Prostate gland (tissue), 2 donors: ENCODE measurements at regions not wholly inside any gene's neighbourhood (a gene's known extent, or its start where the extent isn't known, plus 50 kb on each side); places are given as distances from the start of the nearest gene placed in this dataset.
A peak's percentile ranks its signal among the peaks of the same experiment; 100 is the strongest.

Experiments used
- DNase-seq: peaks from one replicate; pipeline ENCODE4 v3.0.0-alpha.2; 2019; ENCODE audit warnings: low spot score
- H3K27ac ChIP-seq, 2 donors: fragments of 200-600 bp; sonication (generic); 2 replicates each; pipeline ENCODE4 v1.5.1; 2017 to 2019
- H3K27me3 ChIP-seq: fragments of 200-600 bp; sonication (generic); replicated peaks from 2 replicates; pipeline ENCODE4 v1.5.1; 2019; ENCODE audit not compliant: insufficient read depth
- H3K36me3 ChIP-seq, 2 donors: fragments of 200-600 bp; sonication (generic); 1 replicate in 1 of 2; 2 replicates in 1 of 2; pipeline versions ENCODE4 v1.5.1 to v1.8.1; 2017 to 2019
- H3K4me1 ChIP-seq: fragments of 200-600 bp; sonication (generic); replicated peaks from 2 replicates; pipeline ENCODE4 v1.5.1; 2019
- H3K4me3 ChIP-seq, 2 donors: fragments of 200-600 bp; sonication (generic); 2 replicates each; pipeline ENCODE4 v1.5.1; 2017 to 2019
- H3K9me3 ChIP-seq: fragments of 200-600 bp; sonication (generic); 2 replicates; pipeline ENCODE4 v1.5.1; 2017
- POLR2A ChIP-seq: fragments of 450-650 bp; IDR thresholded peaks from one replicate; pipeline ENCODE4 v1.6.1; 2016; ENCODE audit warnings: antibody characterized with exemption, mild to moderate bottlenecking
- POLR2AphosphoS5 ChIP-seq: sonication (generic); formaldehyde crosslinking; IDR thresholded peaks from one replicate; pipeline ENCODE4 v1.6.1; 2017; ENCODE audit warnings: antibody characterized with exemption
- WGBS: methylation state at CpG from one replicate; pipeline ENCODE4 v1.1.5; 2018; 5-methylcytosine and 5-hydroxymethylcytosine counted together
- intact Hi-C: fragments of 100-400 bp; cut with DNase I; formaldehyde crosslinking; loops from one replicate; pipeline ENCODE4 v1.14.2; 2022
- TF ChIP-seq, protein P1 (sequence below), 4 experiments: fragments of 200-600 bp in 2 of 4; fragments of 450-650 bp in 2 of 4; sonication (generic) in 2 of 4; IDR thresholded peaks; 1 replicate in 3 of 4; 2 replicates in 1 of 4; pipeline ENCODE4 v1.5.1; 2016 to 2019; ENCODE audit warnings: antibody characterized with exemption in 4 of 4, mild to moderate bottlenecking in 2 of 4, moderate library complexity in 2 of 4

DNA sequence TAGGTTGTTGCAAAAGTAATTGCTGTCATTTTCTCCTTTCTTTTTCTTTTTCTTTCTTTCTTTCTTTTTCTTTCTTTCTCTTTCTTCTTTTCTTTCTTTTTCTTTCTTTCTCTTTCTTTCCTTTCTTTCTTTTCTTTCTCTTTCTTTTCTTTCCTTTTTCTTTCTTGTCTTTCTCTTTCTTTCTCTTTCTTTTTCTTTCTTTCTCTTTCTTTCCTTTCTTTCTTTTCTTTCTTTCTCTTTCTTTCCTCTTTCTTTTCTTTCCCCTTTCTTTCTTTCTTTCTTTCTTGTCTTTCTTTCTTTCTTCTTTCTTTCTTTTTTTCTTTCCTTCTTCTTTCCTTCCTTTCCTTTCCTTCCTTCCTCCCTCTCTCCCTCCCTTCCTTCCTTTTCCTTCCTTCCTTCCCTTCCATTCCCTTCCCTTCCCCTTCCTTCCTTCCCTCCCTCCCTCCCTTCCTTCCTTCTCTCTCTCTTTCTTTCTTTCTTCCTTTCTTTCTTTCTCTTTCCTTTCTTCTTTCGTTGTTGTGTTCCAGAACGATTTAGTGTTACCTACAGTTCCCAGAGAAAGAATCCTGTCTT lies 178.9 kb downstream of the RPIA start:
- DNase-seq = no peak
- H3K27me3 ChIP-seq = no peaks in the 10 kb centered on the region
- H3K27ac ChIP-seq = no peak overlapping the region
- no peak for TF ChIP-seq POLR2AphosphoS5
- TF ChIP-seq POLR2A = no peak
- TF ChIP-seq, protein P1, sequence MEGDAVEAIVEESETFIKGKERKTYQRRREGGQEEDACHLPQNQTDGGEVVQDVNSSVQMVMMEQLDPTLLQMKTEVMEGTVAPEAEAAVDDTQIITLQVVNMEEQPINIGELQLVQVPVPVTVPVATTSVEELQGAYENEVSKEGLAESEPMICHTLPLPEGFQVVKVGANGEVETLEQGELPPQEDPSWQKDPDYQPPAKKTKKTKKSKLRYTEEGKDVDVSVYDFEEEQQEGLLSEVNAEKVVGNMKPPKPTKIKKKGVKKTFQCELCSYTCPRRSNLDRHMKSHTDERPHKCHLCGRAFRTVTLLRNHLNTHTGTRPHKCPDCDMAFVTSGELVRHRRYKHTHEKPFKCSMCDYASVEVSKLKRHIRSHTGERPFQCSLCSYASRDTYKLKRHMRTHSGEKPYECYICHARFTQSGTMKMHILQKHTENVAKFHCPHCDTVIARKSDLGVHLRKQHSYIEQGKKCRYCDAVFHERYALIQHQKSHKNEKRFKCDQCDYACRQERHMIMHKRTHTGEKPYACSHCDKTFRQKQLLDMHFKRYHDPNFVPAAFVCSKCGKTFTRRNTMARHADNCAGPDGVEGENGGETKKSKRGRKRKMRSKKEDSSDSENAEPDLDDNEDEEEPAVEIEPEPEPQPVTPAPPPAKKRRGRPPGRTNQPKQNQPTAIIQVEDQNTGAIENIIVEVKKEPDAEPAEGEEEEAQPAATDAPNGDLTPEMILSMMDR (IDR thresholded peaks at IDR 0.05) = no peak
- H3K9me3 ChIP-seq = no peaks in the 10 kb centered on the region
- H3K4me1 ChIP-seq = no peaks in the 10 kb centered on the region
- intact Hi-C loops = loop anchor here (10.0 kb wide), 1 partner anchor 284 kb away; no protein-coding TSS in a partner anchor
- WGBS = 68% methylated on average over 2 of the region's 2 CpGs
- H3K4me3 ChIP-seq = no peak overlapping the region
- H3K36me3 ChIP-seq = no peaks in the 10 kb centered on the region

DNA sequence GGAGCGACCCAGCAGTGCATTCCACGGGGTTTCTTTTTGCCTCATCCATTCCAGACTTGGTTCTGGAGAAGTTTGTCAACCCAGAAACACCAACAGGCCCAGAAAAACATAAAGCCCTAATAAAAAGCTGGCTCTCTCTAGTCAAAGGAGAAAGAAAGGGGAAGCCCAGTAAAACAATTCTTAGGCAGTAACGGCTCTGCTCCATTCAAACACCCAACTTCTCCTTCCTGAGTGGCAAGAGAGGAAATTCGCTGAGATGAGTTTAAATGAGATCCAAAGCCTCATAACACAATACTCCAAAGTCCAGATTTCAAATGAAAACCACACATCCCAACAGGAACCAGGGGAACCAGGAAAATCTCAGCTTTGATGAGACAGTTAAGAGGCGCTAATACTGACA lies 179.9 kb downstream of the RPIA start:
- DNase-seq = no peak
- no peaks in the 10 kb centered on the region for H3K9me3 ChIP-seq
- H3K4me1 ChIP-seq = no peaks in the 10 kb centered on the region
- H3K27ac ChIP-seq = no peak overlapping the region
- no peak overlapping the region for H3K4me3 ChIP-seq
- TF ChIP-seq POLR2AphosphoS5 = no peak
- TF ChIP-seq, protein P1 (IDR thresholded peaks at IDR 0.05) = no peak
- TF ChIP-seq POLR2A = no peak
- H3K36me3 ChIP-seq = no peaks in the 10 kb centered on the region
- intact Hi-C loops = loop anchor here (10.0 kb wide), 1 partner anchor 283 kb away; no protein-coding TSS in a partner anchor
- 61% methylated on average over 5 of the region's 5 CpGs for WGBS
- H3K27me3 ChIP-seq = no peaks in the 10 kb centered on the region

DNA sequence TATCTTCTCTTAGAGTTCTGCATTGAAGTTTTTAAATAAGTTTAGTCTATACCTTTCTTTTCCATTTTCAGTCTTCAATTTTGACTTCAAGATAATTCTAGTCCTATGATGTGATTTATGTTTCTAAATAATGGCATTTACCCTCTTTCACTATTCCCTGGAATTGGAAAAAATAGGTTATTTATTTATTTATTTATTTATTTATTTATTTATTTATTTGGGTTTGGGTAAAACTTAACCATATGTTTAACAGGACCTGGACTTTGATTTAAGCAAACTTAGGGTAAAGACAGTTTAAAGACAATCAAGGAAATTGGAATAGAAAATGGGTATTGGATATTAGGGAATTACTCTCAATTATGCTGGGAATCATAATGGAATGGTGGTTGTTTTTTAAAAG lies 182.1 kb downstream of the RPIA start:
- H3K27me3 ChIP-seq = no peaks in the 10 kb centered on the region
- H3K27ac ChIP-seq = no peak overlapping the region
- no peaks in the 10 kb centered on the region for H3K9me3 ChIP-seq
- no peaks in the 10 kb centered on the region for H3K4me1 ChIP-seq
- DNase-seq = no peak
- H3K36me3 ChIP-seq = no peaks in the 10 kb centered on the region
- TF ChIP-seq POLR2AphosphoS5 (no peak), POLR2A (no peak)
- TF ChIP-seq, protein P1 (IDR thresholded peaks at IDR 0.05) = no peak
- intact Hi-C loops = loop anchor here (10.0 kb wide), 1 partner anchor 281 kb away; no protein-coding TSS in a partner anchor
- H3K4me3 ChIP-seq = no peak overlapping the region

DNA sequence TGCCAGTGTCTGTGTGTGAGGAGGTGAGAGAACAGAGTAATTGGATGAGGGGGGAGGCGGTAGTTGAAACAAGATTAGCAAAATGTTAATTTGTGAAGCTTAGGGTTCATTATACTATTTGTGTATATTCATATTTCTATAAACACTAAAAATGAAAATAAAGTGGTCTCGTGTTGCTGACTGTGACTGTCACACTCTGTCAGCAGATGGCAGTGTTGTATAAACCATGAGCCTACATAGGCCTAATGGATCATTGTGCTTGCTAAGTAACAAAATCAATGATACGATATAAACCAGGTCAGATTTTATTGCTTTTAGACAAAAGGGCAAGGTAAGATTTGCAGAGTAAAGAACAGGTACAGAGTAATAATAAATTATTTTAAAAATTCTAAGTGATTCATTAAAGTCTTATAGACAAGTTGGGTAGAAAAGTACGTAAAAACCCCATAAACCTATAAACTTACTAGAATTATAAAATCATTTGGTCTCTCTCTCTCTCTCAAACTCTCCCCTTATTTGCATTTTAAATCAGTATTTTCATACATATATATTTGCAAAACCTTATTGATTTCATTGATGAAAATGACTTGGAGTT lies 182.7 kb downstream of the RPIA start:
- no peaks in the 10 kb centered on the region for H3K9me3 ChIP-seq
- DNase-seq = peak; percentile 28

More for the DNA sequence above, 182.7 kb downstream of the RPIA start:
- TF ChIP-seq POLR2AphosphoS5 (no peak), POLR2A (no peak)
- TF ChIP-seq, protein P1 (IDR thresholded peaks at IDR 0.05) = peak; percentile 34 to 64 (median 60)
- no peaks in the 10 kb centered on the region for H3K27me3 ChIP-seq
- intact Hi-C loops = loop anchor here (10.0 kb wide), 1 partner anchor 281 kb away; no protein-coding TSS in a partner anchor
- no peaks in the 10 kb centered on the region for H3K4me1 ChIP-seq
- WGBS = 26% methylated on average over 4 of the region's 4 CpGs
- H3K4me3 ChIP-seq = no peak overlapping the region
- H3K36me3 ChIP-seq = no peaks in the 10 kb centered on the region
- H3K27ac ChIP-seq = no peak overlapping the region
